GM12892 (cell line): ENCODE measurements at regions not wholly inside any gene's neighbourhood (a gene's known extent, or its start where the extent isn't known, plus 50 kb on each side); places are given as distances from the start of the nearest gene placed in this dataset.

Source experiments
- POLR2A ChIP-seq: IDR thresholded peaks from 2 replicates; pipeline ENCODE4 v1.6.1; 2011; ENCODE audit warnings: low read depth, low read length, control low read depth
- POLR2AphosphoS5 ChIP-seq: IDR thresholded peaks from 2 replicates; pipeline ENCODE4 v1.6.1; 2011; ENCODE audit warnings: low read depth, low read length, control low read depth
- TAF1 ChIP-seq: IDR thresholded peaks from 2 replicates; pipeline ENCODE4 v1.6.1; 2011; ENCODE audit warnings: low read depth, mild to moderate bottlenecking, control low read depth, low read length, borderline replicate concordance

GRCh38 chr10:61286686-61287085 lies 166.5 kb downstream of the TMEM26 start:
- TF ChIP-seq POLR2AphosphoS5 (no peak), TAF1 (no peak), POLR2A (no peak)
